Tibial artery (tissue), 4 donors: ENCODE measurements at regions not wholly inside any gene's neighbourhood (a gene's known extent, or its start where the extent isn't known, plus 50 kb on each side); places are given as distances from the start of the nearest gene placed in this dataset.
"Not testable (repeated sequence)": the region's sequence is repeated elsewhere in the genome, so short reads cannot be mapped to it uniquely, and the experiment has no call there.

ENCODE experiments used
- DNase-seq, 2 donors: peaks; one replicate each; pipeline ENCODE4 v3.0.0-alpha.2; 2019
- H3K27ac ChIP-seq, 2 donors: fragments of 200-600 bp; sonication (generic) in 1 of 2; 1 replicate in 1 of 2; 2 replicates in 1 of 2; pipeline ENCODE4 v1.5.1; 2018 to 2019; ENCODE audit warnings: mild to moderate bottlenecking in 1 of 2
- H3K27me3 ChIP-seq, 2 donors: fragments of 200-600 bp; sonication (generic) in 1 of 2; one replicate each; pipeline versions ENCODE4 v1.5.1 to v1.6.0; 2016 to 2019
- H3K36me3 ChIP-seq, 3 donors: fragments of 200-600 bp; sonication (generic) in 2 of 3; one replicate each; pipeline ENCODE4 v1.5.1; 2016 to 2019; ENCODE audit warnings: mild to moderate bottlenecking in 2 of 3
- H3K4me1 ChIP-seq, 4 donors: fragments of 200-600 bp; sonication (generic) in 2 of 4; 1 replicate in 3 of 4; 2 replicates in 1 of 4; pipeline ENCODE4 v1.5.1; 2016 to 2019
- H3K4me3 ChIP-seq, 2 donors: fragments of 200-600 bp; sonication (generic) in 1 of 2; 1 replicate in 1 of 2; 2 replicates in 1 of 2; pipeline ENCODE4 v1.5.1; 2018 to 2019; ENCODE audit warnings: mild to moderate bottlenecking in 2 of 2
- H3K9me3 ChIP-seq, 3 donors: fragments of 200-600 bp; sonication (generic) in 1 of 3; one replicate each; pipeline ENCODE4 v1.5.1; 2016 to 2019
- intact Hi-C: fragments of 100-400 bp; cut with DNase I; formaldehyde crosslinking; loops from one replicate; pipeline ENCODE4 v1.15.0; 2023; ENCODE audit warnings: low total_unique reads
- TF ChIP-seq, protein P1 (sequence below), 2 experiments: fragments of 200-600 bp in 1 of 2; fragments of 450-650 bp in 1 of 2; IDR thresholded peaks; one replicate each; pipeline ENCODE4 v1.5.1; 2017 to 2019; ENCODE audit warnings: antibody characterized with exemption in 2 of 2, mild to moderate bottlenecking in 1 of 2, moderate library complexity in 1 of 2

DNA sequence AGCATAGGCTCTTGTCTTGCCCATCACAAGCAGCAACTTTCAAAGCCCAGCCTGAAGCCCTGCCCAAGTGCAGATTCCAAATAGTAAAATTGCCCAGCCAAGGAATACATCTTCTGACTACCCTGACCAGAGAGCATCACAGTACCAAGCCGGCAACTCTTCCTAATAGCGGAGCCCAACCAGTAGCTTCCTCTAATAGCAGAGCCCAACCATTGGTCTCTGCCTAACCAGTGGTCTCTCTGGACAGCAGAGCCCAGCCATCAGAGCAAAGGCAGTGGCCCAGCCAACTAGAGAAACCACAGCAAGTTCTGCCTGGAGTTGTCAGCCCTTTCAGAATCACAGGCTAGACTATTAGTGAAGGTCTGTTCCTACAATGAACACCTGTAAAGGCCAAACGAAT is 285.6 kb downstream of the HGF start:
- peak overlapping the region in 1 of 2 donors; percentile 36 for H3K27ac ChIP-seq
- intact Hi-C loops: no loop called here
- TF ChIP-seq, protein P1, sequence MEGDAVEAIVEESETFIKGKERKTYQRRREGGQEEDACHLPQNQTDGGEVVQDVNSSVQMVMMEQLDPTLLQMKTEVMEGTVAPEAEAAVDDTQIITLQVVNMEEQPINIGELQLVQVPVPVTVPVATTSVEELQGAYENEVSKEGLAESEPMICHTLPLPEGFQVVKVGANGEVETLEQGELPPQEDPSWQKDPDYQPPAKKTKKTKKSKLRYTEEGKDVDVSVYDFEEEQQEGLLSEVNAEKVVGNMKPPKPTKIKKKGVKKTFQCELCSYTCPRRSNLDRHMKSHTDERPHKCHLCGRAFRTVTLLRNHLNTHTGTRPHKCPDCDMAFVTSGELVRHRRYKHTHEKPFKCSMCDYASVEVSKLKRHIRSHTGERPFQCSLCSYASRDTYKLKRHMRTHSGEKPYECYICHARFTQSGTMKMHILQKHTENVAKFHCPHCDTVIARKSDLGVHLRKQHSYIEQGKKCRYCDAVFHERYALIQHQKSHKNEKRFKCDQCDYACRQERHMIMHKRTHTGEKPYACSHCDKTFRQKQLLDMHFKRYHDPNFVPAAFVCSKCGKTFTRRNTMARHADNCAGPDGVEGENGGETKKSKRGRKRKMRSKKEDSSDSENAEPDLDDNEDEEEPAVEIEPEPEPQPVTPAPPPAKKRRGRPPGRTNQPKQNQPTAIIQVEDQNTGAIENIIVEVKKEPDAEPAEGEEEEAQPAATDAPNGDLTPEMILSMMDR (IDR thresholded peaks at IDR 0.05): no peak
- no peaks in the 10 kb centered on the region for H3K36me3 ChIP-seq
- H3K27me3 ChIP-seq: no peaks in the 10 kb centered on the region
- peak; percentile 51 to 77 for DNase-seq
- no peaks in the 10 kb centered on the region for H3K9me3 ChIP-seq
- H3K4me1 ChIP-seq: peaks cover 0 to 11% (median 8%) of the 10 kb centered on the region in 4 donors
- no peak overlapping the region for H3K4me3 ChIP-seq

DNA sequence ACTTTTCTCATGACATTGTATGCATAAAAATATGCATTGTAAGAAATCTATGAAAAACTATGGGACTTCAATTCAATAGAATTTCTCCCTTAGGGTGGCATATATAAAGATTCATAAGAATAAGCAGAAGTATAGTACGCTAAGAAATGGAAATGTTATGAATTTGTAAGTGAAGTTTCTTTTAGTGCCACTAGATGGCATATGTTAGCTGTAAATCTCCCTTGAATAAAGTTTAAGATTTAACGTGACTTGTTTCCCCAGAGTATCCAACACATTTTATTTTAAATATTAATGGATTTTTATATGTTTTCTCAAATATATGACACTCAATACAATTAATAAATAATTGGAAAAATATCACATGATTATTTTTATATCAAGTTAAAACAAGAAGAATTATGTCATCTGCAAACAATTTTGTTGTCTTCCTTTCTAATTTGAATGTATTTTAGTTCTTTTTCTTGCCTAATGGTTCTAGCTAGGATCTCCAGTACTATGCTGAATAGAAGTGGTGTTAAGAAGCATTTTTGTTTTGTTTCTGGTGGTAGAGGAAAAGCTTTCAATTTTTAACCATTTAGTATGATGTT is 287.2 kb downstream of the HGF start:
- DNase-seq: no peak
- Histone ChIP-seq H3K27ac (no peak overlapping the region), H3K4me3 (no peak overlapping the region), H3K36me3 (no peaks in the 10 kb centered on the region), H3K27me3 (no peaks in the 10 kb centered on the region), H3K4me1 (peaks cover 0 to 11% (median 8%) of the 10 kb centered on the region in 4 donors), H3K9me3 (no peaks in the 10 kb centered on the region)
- TF ChIP-seq, protein P1 (IDR thresholded peaks at IDR 0.05): peak; percentile 57 to 64
- intact Hi-C loops: no loop called here

DNA sequence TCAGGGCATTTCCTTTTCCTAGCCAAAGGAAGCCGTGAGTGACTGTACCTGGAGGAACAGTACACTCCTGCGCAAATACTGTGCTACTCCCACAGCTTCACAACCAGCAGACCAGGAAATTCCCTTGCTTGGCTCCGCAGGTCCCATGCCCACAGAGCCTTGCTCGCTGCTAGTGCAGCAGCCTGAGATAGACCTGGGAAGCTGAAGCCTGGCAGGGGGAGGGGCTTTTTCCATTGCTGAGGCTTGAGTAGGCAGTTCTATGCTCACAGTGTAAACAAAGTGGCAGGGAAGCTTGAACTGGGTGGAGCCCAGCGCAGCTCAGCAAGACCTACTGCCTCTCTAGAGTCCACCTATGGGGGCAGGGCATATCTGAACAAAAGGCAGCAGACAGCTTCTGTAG is 291.2 kb downstream of the HGF start:
- Histone ChIP-seq H3K9me3 (no peaks in the 10 kb centered on the region), H3K4me1 (peaks cover 0 to 4% (median under 1%) of the 10 kb centered on the region in 4 donors), H3K27me3 (no peaks in the 10 kb centered on the region), H3K36me3 (no peaks in the 10 kb centered on the region), H3K4me3 (no peak overlapping the region), H3K27ac (no peak overlapping the region)
- DNase-seq: no peak
- TF ChIP-seq, protein P1 (IDR thresholded peaks at IDR 0.05): no peak
- intact Hi-C loops: no loop called here

DNA sequence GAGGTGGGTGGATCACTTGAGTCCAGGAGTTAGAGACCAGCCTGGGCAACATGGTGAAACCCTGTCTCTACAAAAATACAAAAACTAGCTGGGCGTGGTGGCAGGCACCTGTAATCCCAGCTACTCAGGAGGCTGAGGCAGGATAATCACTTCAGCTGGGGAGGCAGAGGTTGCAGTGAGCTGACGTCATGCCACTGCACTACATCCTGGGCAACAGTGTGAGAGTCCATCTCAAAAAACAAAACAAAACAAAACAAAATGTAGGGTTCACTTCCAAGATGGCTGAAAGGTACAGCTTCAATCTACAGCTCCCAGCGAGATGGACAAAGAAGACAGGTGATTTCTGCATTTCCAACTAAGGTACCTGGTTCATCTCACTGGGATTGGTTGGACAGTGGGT is 291.6 kb downstream of the HGF start:
- H3K4me3 ChIP-seq, H3K36me3 ChIP-seq, H3K4me1 ChIP-seq, H3K27me3 ChIP-seq, H3K9me3 ChIP-seq, intact Hi-C loops, DNase-seq, H3K27ac ChIP-seq: not testable (repeated sequence)

DNA sequence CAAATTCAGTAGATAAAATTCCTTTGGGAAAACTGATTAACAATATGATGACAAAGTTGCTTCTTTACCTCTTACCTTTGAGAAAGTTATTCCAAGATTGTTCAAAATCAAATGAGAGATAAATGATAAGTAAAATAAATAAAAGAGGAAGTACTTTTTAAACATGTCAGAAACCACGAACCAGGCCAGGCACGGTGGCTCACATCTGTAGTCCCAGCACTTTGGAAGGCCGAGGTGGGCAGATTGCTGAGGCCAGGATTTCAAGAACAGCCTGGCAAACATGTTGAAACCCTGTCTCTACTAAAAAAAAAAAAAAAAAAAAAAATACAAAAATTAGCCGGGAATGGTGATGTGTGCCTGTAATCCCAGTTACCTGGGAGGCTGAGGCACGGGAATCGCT is 296.6 kb downstream of the HGF start:
- DNase-seq: no peak
- TF ChIP-seq, protein P1 (IDR thresholded peaks at IDR 0.05): no peak

DNA sequence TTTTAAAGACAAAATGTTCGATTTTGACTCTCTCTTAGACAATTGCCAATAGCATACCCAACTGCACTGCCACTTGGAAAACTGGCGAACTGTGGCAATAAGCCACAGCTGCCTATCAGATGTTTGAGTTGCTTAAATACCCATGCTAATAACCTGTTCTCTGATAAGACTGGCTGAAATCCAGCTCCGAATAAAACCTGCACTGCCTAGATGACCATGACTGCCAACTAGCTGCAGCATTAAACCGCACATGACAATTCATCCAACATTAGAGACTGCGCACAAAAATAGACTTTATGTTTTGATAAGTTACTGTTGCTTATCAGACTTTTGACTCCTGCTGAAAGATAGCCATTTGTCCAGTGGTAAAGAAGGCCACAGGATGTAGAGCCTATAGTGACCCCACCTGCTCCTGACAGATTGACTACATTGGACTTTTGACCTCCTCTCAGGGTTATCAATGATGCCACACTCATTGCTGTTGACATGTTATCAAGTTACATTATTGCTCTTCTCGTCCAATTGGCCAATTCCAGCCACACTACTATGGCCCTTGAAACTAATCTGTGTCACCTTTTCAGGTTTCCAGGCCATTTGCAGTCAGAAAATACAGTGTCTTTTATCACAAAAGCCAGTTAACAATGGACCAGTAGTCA is 299.0 kb downstream of the HGF start:
- Histone ChIP-seq H3K9me3 (no peaks in the 10 kb centered on the region), H3K4me1 (peaks cover 0 to 8% (median 2%) of the 10 kb centered on the region in 4 donors), H3K27me3 (no peaks in the 10 kb centered on the region), H3K4me3 (no peak overlapping the region), H3K36me3 (no peaks in the 10 kb centered on the region), H3K27ac (no peak overlapping the region)
- intact Hi-C loops: loop anchor here (2.0 kb wide), 1 partner anchor 772 kb away; no protein-coding TSS in a partner anchor
- TF ChIP-seq, protein P1 (IDR thresholded peaks at IDR 0.05): no peak
- DNase-seq: no peak

More for the DNA sequence above, 296.6 kb downstream of the HGF start:
- H3K36me3 ChIP-seq: no peaks in the 10 kb centered on the region
- H3K27me3 ChIP-seq: no peaks in the 10 kb centered on the region
- H3K27ac ChIP-seq: no peak overlapping the region
- no peak overlapping the region for H3K4me3 ChIP-seq
- H3K4me1 ChIP-seq: peaks cover 0 to 8% (median 2%) of the 10 kb centered on the region in 4 donors
- intact Hi-C loops: no loop called here
- H3K9me3 ChIP-seq: no peaks in the 10 kb centered on the region
